Suppressor macrophage (primary cell): ENCODE measurements at regions not wholly inside any gene's neighbourhood (a gene's known extent, or its start where the extent isn't known, plus 50 kb on each side); places are given as distances from the start of the nearest gene placed in this dataset.
"Not testable (repeated sequence)": the region's sequence is repeated elsewhere in the genome, so short reads cannot be mapped to it uniquely, and the experiment has no call there.

ENCODE experiments used
- DNase-seq, 4 experiments: peaks; one replicate each; pipeline ENCODE4 v3.0.0-alpha.2; 2020 to 2022

- DNase-seq = no peak
These were observed 201.3 kb upstream of the SEMA3C start for GRCh38 chr7:81120111-81120510.

- DNase-seq = no peak
These were observed 195.8 kb upstream of the SEMA3C start for GRCh38 chr7:81114633-81115032.

GRCh38 chr7:81112731-81113130, 193.9 kb upstream of the SEMA3C start:
- no peak for DNase-seq

DNA sequence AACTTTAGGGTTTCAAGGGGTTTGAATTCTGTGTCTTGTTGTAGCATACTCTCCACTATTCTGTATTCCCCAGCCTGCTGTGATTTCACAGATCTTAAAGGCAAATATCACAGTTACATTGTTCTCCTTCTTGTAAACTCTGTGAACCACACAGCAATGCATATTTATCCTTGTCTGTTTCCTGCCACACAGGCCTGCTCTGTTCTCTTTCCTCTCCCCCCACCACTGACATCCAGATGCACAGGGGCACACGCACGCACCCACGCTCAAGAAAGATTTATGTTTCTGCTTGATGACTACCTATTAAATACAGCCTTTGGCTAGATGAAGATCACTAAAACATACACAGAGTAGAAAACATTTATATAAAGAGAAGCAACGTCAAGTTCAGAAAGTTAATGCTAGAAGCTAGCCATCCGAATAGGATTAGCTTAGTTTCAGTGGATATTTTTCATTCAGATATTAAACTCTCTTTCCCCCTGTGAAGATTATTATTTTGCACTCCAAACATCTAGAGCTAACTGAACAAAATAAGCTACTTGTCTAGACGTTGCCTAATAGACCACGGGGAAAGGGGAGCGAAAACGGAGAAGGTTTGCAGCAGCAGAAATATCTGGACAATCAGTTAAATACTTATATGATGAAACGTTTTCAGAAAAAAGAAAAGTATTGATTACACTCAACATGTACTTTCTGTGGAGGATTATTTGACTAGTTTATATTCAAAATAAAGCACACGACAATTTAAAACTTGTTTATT, 193.1 kb upstream of the SEMA3C start:
- DNase-seq = no peak

GRCh38 chr7:81111358-81111757, 192.5 kb upstream of the SEMA3C start:
- no peak for DNase-seq

DNA sequence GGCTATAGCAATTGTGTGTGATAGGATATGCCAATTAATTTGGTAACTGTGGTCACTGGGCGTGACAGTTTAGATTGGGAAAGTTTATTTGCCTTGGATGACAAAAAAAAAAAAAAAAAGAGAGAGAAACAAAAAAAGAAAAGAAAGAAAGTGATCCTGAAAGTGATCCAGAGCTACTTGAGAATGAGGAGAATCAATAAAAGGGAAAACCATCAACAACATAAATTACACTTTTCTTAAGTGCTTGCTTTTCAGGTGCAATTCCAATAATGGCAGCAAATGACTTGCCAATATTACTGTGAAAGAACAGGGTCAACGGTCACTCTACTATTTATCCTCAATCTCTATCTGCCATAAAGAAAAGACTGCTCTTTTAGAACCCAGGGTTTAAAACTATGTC, 191.8 kb upstream of the SEMA3C start:
- no peak for DNase-seq

GRCh38 chr7:81098213-81098612, 179.4 kb upstream of the SEMA3C start:
- no peak for DNase-seq

- no peak for DNase-seq
These were observed 176.1 kb upstream of the SEMA3C start for GRCh38 chr7:81094952-81095351.

DNA sequence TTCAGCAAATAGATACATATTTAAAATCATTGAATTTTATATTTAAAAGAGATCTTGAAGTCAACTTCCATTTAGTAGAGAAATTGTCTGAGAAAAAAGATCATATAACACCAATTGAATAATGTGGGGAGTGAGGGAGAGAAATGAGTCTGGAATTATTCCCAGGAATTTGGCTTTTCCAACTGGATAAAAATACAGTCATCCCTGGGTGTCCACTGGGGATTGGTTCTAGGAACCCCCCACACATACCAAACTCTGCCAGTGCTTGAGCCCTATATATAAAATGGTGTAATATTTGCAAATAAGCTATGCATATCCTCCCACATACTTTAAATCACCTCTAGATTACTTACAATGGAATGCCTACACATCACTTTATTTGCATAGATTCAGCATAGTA, 162.8 kb upstream of the SEMA3C start:
- no peak for DNase-seq

DNA sequence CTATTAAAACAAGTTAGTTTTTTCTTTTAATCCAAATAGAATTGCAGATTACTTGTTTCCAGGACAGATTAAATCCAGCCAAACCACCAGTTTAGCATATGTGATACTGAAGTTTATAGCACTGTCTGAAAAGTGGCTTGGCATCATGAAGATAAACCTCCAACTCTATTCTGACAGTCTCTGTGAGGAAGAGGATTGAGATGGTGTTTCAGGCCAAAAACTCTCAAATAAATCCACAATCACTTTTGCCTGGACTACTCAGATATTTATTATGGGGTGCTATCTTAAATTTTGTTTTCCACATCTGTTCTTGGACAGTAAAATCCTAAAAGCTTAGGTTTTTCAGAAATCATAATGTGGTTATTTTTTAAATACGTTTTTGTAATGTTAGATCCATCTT, 161.7 kb upstream of the SEMA3C start:
- no peak for DNase-seq

GRCh38 chr7:81079746-81080145, 160.9 kb upstream of the SEMA3C start:
- no peak for DNase-seq

- DNase-seq = no peak
These were observed 156.3 kb upstream of the SEMA3C start for GRCh38 chr7:81075150-81075549.

DNA sequence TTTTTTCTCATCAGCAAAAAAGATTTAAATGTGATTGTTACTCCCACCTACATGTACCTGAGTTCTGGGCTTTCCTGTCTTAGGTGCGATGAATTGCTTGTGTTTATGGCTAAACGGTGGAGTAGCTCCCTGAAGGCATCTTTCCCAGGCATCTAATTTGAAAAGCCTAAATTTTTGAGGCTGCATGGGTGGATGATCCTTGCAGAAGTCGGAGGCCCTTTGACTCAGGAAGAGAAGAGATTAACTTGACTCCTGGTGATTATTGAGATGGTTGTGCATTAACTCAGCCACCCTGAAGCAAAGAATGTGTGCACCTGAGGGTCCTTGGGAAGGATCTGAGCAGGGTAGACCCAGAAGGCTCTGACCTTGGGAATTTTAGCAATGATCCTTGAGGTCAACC, 155.6 kb upstream of the SEMA3C start:
- no peak for DNase-seq

GRCh38 chr7:81073931-81074251, 155.0 kb upstream of the SEMA3C start:
- no peak for DNase-seq

DNA sequence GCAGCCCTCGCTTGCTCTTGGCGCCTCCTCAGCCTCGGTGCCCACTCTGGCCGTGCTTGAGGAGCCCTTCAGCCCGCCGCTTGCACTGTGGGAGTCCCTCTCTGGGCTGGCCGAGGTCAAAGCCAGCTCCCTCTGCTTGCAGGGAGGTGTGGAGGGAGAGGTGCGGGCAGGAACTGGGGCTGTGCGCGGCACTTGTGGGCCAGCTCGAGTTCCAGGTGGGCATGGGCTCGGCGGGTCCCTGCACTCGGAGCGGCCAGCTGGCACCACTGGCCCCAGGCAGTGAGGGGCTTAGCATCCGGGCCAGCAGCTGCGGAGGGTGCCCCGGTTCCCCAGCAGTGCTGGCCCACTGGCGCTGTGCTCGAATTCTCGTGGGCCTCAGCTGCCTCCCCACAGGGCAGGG, 152.1 kb upstream of the SEMA3C start:
- no peak for DNase-seq

- DNase-seq = no peak
These were observed 147.9 kb upstream of the SEMA3C start for GRCh38 chr7:81066797-81067196.

DNA sequence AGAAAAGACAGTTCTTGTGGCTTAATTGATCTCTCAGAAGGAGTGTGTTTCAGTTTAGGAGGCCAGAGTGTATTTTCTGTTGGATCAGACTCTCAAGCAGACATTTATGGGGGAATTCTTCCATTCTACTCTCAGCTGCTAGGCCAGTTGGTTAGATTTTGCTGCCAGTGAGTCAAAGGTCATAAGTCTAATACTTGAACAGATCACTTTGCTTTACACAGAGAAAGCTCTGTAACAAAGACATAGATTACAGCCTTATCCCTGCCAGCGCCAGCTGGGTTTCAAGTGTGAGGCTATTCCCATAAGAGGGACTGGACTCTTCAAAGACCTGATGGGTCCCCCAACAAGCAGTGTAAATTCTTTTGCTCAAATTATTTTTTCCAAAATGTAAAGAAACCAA, 145.6 kb upstream of the SEMA3C start:
- DNase-seq = no peak

DNA sequence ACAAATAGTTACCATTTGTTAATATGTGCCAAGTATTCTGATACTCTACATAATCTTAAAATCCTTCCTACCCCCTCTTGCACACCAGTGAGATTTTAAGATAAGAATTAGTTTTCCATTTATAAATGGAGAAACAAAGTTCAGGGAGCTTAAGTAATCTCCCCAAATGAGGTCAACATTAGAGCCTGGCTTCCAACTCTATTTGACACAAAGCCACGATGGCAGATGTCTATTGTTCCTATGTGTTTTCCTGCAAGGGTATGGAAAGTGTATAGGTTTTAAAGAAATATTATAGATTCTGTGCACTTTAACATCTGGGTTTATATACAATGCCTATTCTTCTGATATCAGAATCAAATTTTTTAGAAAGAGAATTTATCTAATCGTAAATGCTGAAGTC, 143.9 kb upstream of the SEMA3C start:
- no peak for DNase-seq

- not testable (repeated sequence) for DNase-seq
These were observed 138.6 kb upstream of the SEMA3C start for GRCh38 chr7:81057469-81057868.

GRCh38 chr7:81053623-81054022, 134.8 kb upstream of the SEMA3C start:
- no peak for DNase-seq

GRCh38 chr7:81051811-81052413, 133.1 kb upstream of the SEMA3C start:
- no peak for DNase-seq

DNA sequence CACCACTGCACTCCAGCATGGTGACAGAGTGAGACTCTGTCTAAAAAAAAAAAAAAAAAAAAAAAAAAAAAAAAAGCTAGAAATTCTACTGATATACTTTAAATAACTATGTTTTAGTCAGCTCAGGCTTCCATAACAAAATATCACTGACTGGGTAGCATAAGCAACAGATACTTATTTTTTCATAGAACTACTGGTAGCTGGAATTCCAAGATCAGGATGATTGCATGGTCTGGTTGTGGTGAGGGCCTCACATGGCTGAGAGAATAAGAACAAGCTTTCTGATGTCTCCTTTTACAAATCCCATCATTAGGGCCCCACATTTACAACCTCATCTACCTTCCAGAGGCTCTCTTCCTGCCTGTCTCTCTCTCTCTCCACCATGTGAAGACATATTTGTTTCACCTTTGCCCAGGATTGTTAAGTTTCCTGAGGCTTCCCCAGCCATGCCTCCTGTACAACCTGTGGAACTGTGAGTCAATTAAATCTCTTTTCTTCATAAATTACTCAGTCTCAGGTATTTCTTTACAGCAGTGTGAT, 126.7 kb upstream of the SEMA3C start:
- DNase-seq = no peak

GRCh38 chr7:81042646-81043045, 123.8 kb upstream of the SEMA3C start:
- not testable (repeated sequence) for DNase-seq

DNA sequence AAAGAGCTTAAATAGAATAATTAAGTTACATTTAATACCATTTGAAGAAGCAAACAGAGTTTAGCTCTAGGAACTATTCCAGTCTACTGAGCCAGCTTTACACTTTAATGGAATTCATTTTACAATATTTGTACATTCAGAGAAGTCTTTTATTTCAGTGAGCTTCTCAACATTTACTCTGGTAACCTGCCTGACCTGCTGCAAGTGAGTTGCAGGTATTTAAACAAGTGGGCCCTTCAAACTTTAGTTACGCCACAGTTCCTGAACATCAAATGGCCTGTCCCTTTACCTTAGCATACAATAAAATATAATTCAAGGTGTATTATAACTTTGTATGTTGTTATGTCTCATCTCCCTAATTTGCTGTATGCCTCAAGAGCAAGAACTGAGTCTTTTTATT, 121.6 kb upstream of the SEMA3C start:
- DNase-seq = no peak

GRCh38 chr7:81036871-81037270, 118.0 kb upstream of the SEMA3C start:
- no peak for DNase-seq
